ENCODE measurements at regions not wholly inside any gene's neighbourhood (a gene's known extent, or its start where the extent isn't known, plus 50 kb on each side); places are given as distances from the start of the nearest gene placed in this dataset.

DNA sequence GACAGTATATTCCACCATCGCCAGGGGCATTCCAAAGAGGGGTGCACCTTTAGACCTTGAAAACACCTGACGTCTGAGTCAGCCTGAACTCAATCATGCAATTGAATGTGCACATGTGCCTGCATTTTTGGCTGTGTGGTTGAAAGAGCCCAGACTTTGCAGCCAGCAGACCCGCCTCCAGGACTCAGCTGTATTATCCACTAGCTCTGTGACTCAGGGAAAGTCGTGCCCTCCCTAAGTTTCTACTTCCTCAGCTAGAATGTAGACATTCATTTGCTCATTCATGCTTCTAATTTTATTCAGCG lies 94.2 kb downstream of the LRRC30 start:
- TF ChIP-seq, protein P1, sequence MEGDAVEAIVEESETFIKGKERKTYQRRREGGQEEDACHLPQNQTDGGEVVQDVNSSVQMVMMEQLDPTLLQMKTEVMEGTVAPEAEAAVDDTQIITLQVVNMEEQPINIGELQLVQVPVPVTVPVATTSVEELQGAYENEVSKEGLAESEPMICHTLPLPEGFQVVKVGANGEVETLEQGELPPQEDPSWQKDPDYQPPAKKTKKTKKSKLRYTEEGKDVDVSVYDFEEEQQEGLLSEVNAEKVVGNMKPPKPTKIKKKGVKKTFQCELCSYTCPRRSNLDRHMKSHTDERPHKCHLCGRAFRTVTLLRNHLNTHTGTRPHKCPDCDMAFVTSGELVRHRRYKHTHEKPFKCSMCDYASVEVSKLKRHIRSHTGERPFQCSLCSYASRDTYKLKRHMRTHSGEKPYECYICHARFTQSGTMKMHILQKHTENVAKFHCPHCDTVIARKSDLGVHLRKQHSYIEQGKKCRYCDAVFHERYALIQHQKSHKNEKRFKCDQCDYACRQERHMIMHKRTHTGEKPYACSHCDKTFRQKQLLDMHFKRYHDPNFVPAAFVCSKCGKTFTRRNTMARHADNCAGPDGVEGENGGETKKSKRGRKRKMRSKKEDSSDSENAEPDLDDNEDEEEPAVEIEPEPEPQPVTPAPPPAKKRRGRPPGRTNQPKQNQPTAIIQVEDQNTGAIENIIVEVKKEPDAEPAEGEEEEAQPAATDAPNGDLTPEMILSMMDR (IDR thresholded peaks at IDR 0.05 in 4 of 5, conservative IDR thresholded peaks at IDR 0.05 in 1 of 5) = no peak
- no peak for TF ChIP-seq POLR2A (IDR thresholded peaks at IDR 0.05)
